Colonic mucosa (tissue), 4 donors: ENCODE measurements at regions not wholly inside any gene's neighbourhood (a gene's known extent, or its start where the extent isn't known, plus 50 kb on each side); places are given as distances from the start of the nearest gene placed in this dataset.

Experiments used
- DNase-seq: peaks from one replicate; pipeline ENCODE4 v3.0.0-alpha.2; 2020
- H3K27ac ChIP-seq: fragments of 200-600 bp; one replicate; pipeline ENCODE4 v1.8.0; 2021
- H3K27me3 ChIP-seq: fragments of 200-600 bp; one replicate; pipeline ENCODE4 v1.8.0; 2021
- H3K36me3 ChIP-seq: fragments of 200-600 bp; one replicate; pipeline ENCODE4 v1.8.0; 2021
- H3K4me1 ChIP-seq: fragments of 200-600 bp; one replicate; pipeline ENCODE4 v1.8.0; 2021; ENCODE audit warnings: mild to moderate bottlenecking
- H3K4me3 ChIP-seq: fragments of 200-600 bp; one replicate; pipeline ENCODE4 v1.8.0; 2021
- H3K9ac ChIP-seq, 2 donors: one replicate each; pipeline ENCODE4 v1.7.0; 2013; ENCODE audit warnings: control low read depth in 2 of 2, low read depth in 2 of 2, low read length in 2 of 2
- H3K9me3 ChIP-seq: fragments of 200-600 bp; one replicate; pipeline ENCODE4 v1.8.0; 2021
- intact Hi-C: fragments of 100-400 bp; cut with DNase I; formaldehyde crosslinking; loops from one replicate; pipeline ENCODE4 v1.14.1; 2022
- TF ChIP-seq, protein P1 (sequence below): fragments of 200-600 bp; IDR thresholded peaks from one replicate; pipeline ENCODE4 v1.8.0; 2022; ENCODE audit warnings: antibody characterized with exemption, mild to moderate bottlenecking
- donor health status: healthy.
- donor health status: DM: no; HTN: no; CAD: no.
- donor health status: DM: no; HTN: no; CAD: no.

GRCh38 chr1:107000902-107001301 lies 55.6 kb upstream of the PRMT6 start:
- no peaks in the 10 kb centered on the region for H3K36me3 ChIP-seq
- no peaks in the 10 kb centered on the region for H3K4me1 ChIP-seq
- no peaks in the 10 kb centered on the region for H3K9me3 ChIP-seq
- H3K27ac ChIP-seq: no peak overlapping the region
- H3K4me3 ChIP-seq: no peak overlapping the region
- intact Hi-C loops: no loop called here
- TF ChIP-seq, protein P1, sequence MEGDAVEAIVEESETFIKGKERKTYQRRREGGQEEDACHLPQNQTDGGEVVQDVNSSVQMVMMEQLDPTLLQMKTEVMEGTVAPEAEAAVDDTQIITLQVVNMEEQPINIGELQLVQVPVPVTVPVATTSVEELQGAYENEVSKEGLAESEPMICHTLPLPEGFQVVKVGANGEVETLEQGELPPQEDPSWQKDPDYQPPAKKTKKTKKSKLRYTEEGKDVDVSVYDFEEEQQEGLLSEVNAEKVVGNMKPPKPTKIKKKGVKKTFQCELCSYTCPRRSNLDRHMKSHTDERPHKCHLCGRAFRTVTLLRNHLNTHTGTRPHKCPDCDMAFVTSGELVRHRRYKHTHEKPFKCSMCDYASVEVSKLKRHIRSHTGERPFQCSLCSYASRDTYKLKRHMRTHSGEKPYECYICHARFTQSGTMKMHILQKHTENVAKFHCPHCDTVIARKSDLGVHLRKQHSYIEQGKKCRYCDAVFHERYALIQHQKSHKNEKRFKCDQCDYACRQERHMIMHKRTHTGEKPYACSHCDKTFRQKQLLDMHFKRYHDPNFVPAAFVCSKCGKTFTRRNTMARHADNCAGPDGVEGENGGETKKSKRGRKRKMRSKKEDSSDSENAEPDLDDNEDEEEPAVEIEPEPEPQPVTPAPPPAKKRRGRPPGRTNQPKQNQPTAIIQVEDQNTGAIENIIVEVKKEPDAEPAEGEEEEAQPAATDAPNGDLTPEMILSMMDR: no peak
- no peak for DNase-seq
- no peaks in the 10 kb centered on the region for H3K27me3 ChIP-seq
- no peak overlapping the region for H3K9ac ChIP-seq

GRCh38 chr1:107003972-107004371 lies 52.5 kb upstream of the PRMT6 start:
- H3K9me3 ChIP-seq: no peaks in the 10 kb centered on the region
- TF ChIP-seq, protein P1: no peak
- no peaks in the 10 kb centered on the region for H3K4me1 ChIP-seq
- no peak overlapping the region for H3K4me3 ChIP-seq
- no peak for DNase-seq
- no peaks in the 10 kb centered on the region for H3K27me3 ChIP-seq
- H3K36me3 ChIP-seq: no peaks in the 10 kb centered on the region
- intact Hi-C loops: no loop called here
- no peak overlapping the region for H3K9ac ChIP-seq
- H3K27ac ChIP-seq: no peak overlapping the region

DNA sequence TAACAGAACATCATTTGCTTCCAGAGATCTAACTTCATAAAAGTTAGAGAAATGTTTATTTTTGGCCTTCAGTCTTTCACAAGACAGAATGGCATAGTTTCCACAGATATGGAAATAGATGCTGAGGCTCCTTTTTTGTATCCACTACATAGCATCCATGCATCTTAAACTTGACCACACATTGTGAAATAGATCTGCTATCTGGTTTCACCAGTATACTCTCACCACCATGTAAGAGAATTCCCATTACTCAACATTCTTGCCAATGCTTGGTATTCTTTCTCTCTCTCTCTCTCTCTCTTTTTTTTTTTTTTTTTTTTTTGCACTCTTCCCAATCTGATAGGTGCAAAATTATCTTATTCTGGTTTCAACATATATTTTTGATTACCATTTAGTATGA lies 52.1 kb upstream of the PRMT6 start:
- Histone ChIP-seq H3K9me3 (no peaks in the 10 kb centered on the region), H3K9ac (no peak overlapping the region), H3K27me3 (no peaks in the 10 kb centered on the region), H3K4me3 (no peak overlapping the region), H3K36me3 (no peaks in the 10 kb centered on the region), H3K27ac (no peak overlapping the region), H3K4me1 (no peaks in the 10 kb centered on the region)
- intact Hi-C loops: no loop called here
- TF ChIP-seq, protein P1: no peak
- no peak for DNase-seq
